K562 (cell line): ENCODE measurements at regions not wholly inside any gene's neighbourhood (a gene's known extent, or its start where the extent isn't known, plus 50 kb on each side); places are given as distances from the start of the nearest gene placed in this dataset.

Source experiments
- ATAC-seq: fragments of 200-7000 bp; cut with Tn5 transposase; 3 replicates; pipeline ENCODE4 v1.9.1; 2020; ENCODE audit warnings: moderate library complexity
- BruUV-seq: library from RNA; stranded (reverse); fragments of 400-500 nt; replicated peaks from 2 replicates; lab custom pipeline; 2021; lab: Mats Ljungman, UMichigan
- CTCF ChIA-PET: fragments of 300-600 bp; formaldehyde crosslinking; extraction: SDS; loops from one replicate; lab custom pipeline; 2021; ENCODE audit warnings: low intra/inter-chr PET ratio; lab: Yijun Ruan, JAX
- POLR2A ChIA-PET: fragments of 300-600, 350-650 bp; sonication (Branson Sonifier 250); formaldehyde crosslinking; extraction: SDS; loops from one replicate; lab custom pipeline; 2021; ENCODE audit warnings: antibody characterized with exemption, inconsistent platforms; lab: Yijun Ruan, JAX
- DNase-seq, 4 experiments: peaks; one replicate each; pipeline versions ENCODE4 v3.0.0 to v3.0.0-alpha.2; 2011 to 2018; ENCODE audit warnings: low spot score in 3 of 4, mixed read lengths in 3 of 4; ENCODE audit errors: extremely low read depth in 1 of 4
- FAIRE-seq: peaks from 2 replicates; lab custom pipeline; 2011; peaks lifted over from hg19 to GRCh38; lab: Jason Lieb, UNC
- H2AFZ ChIP-seq: 2 replicates; pipeline ENCODE4 v1.6.0; 2011; ENCODE audit warnings: low read depth, low read length, control low read depth, inconsistent platforms
- H3K27ac ChIP-seq: fragments of 200-600 bp; 3 replicates; pipeline ENCODE4 v1.8.0; 2011; ENCODE audit warnings: low read depth, mild to moderate bottlenecking, control low read depth, inconsistent platforms, low read length, moderate library complexity, mixed read lengths; ENCODE audit errors: extremely low read depth
- H3K27me3 ChIP-seq, 2 experiments: fragments of 300-600 bp in 1 of 2; 2 replicates in 1 of 2; 3 replicates in 1 of 2; pipeline versions ENCODE4 v1.6.0 to v1.8.0; 2011; ENCODE audit warnings: inconsistent platforms in 2 of 2, low read length in 2 of 2, mild to moderate bottlenecking in 1 of 2, mixed read lengths in 1 of 2, moderate library complexity in 1 of 2; ENCODE audit not compliant: control insufficient read depth in 2 of 2, insufficient read depth in 2 of 2
- H3K36me3 ChIP-seq: fragments of 300-600 bp; 3 replicates; pipeline ENCODE4 v1.8.0; 2011; ENCODE audit warnings: mild to moderate bottlenecking, low read length, inconsistent platforms; ENCODE audit not compliant: control insufficient read depth, insufficient read depth
- H3K4me1 ChIP-seq, 2 experiments: fragments of 200-600 bp in 1 of 2; replicated peaks in 1 of 2; 2 replicates in 1 of 2; 3 replicates in 1 of 2; pipeline versions ENCODE4 v1.5.1 to v1.8.0; 2011; ENCODE audit warnings: inconsistent platforms in 2 of 2, low read length in 2 of 2, mild to moderate bottlenecking in 1 of 2, mixed read lengths in 1 of 2, moderate library complexity in 1 of 2; ENCODE audit not compliant: control insufficient read depth in 2 of 2, insufficient read depth in 2 of 2
- H3K4me2 ChIP-seq: 2 replicates; pipeline ENCODE4 v1.6.1; 2011; ENCODE audit warnings: low read length, control low read depth, inconsistent platforms, mixed read lengths; ENCODE audit not compliant: insufficient read depth
- H3K4me3 ChIP-seq: fragments of 200-600 bp; sonication (generic), shearing (Covaris generic); 2 replicates; pipeline ENCODE4 v1.5.1; 2016; ENCODE audit warnings: control low read depth, inconsistent platforms
- H3K79me2 ChIP-seq: fragments of 200-600 bp; 3 replicates; pipeline ENCODE4 v1.8.0; 2011; ENCODE audit warnings: low read length, inconsistent platforms; ENCODE audit not compliant: control insufficient read depth, insufficient read depth
- H3K9ac ChIP-seq, 2 experiments: 2 replicates each; pipeline versions ENCODE4 v1.6.0 to v1.6.1; 2011; ENCODE audit warnings: low read depth in 2 of 2, low read length in 2 of 2, control low read depth in 1 of 2, inconsistent platforms in 1 of 2, mild to moderate bottlenecking in 1 of 2, mixed read lengths in 1 of 2; ENCODE audit not compliant: insufficient read depth in 1 of 2
- H3K9me1 ChIP-seq: one replicate; pipeline ENCODE4 v1.6.0; 2011; ENCODE audit warnings: inconsistent platforms, mild to moderate bottlenecking, low read length, moderate library complexity; ENCODE audit not compliant: control insufficient read depth, insufficient read depth
- H3K9me3 ChIP-seq: replicated peaks from 2 replicates; pipeline ENCODE4 v1.5.1; 2011; ENCODE audit warnings: low read depth, low read length, inconsistent platforms; ENCODE audit not compliant: control insufficient read depth, insufficient read depth
- H4K20me1 ChIP-seq: replicated peaks from 2 replicates; pipeline ENCODE4 v1.6.1; 2011; ENCODE audit warnings: low read length, inconsistent platforms, mixed read lengths; ENCODE audit not compliant: control insufficient read depth, insufficient read depth
- CEBPG ChIP-seq, 3 experiments: fragments of 200-800 bp in 1 of 3; sonication (Bioruptor generic) in 1 of 3; sonication (generic) in 1 of 3; formaldehyde crosslinking in 1 of 3; IDR thresholded peaks in 2 of 3; conservative IDR thresholded peaks in 1 of 3; 2 replicates each; pipeline versions ENCODE4 v1.6.1 to v1.8.0; 2016 to 2022; ENCODE audit warnings: missing compliant biosample characterization in 2 of 3, missing genetic modification characterization in 2 of 3, mild to moderate bottlenecking in 1 of 3, missing genetic modification reagents in 1 of 3
- ZNF140 ChIP-seq: fragments of 250-450 bp; sonication (Bioruptor Pico); IDR thresholded peaks from 2 replicates; pipeline ENCODE4 v1.8.0; 2021; ENCODE audit warnings: moderate library complexity, mild to moderate bottlenecking, inconsistent platforms
- WGBS: fragments of 100-300 bp; shearing (Covaris generic); methylation state at CpG from one replicate; pipeline ENCODE4 v1.1.6; 2016; ENCODE audit warnings: low coverage, mixed read lengths; ENCODE audit not compliant: insufficient coverage; ENCODE audit errors: missing lambda C conversion rate; 5-methylcytosine and 5-hydroxymethylcytosine counted together
- in situ Hi-C: fragments of 300-500 bp; cut with MboI; formaldehyde crosslinking; loops from 4 replicates; pipeline ENCODE4 v1.15.0; 2018; ENCODE audit warnings: inconsistent platforms, mixed read lengths
- intact Hi-C: fragments of 100-400 bp; cut with micrococcal nuclease; formaldehyde crosslinking; loops from 2 replicates; pipeline ENCODE4 v1.14.2; 2022
- TF ChIP-seq, protein P1 (sequence below), 2 experiments: fragments of 450-650 bp; formaldehyde crosslinking in 1 of 2; IDR thresholded peaks; 2 replicates each; pipeline versions ENCODE4 v1.4.0 to v1.6.1; 2014 to 2020; ENCODE audit warnings: mild to moderate bottlenecking in 2 of 2, borderline replicate concordance in 1 of 2, low read depth in 1 of 2

DNA sequence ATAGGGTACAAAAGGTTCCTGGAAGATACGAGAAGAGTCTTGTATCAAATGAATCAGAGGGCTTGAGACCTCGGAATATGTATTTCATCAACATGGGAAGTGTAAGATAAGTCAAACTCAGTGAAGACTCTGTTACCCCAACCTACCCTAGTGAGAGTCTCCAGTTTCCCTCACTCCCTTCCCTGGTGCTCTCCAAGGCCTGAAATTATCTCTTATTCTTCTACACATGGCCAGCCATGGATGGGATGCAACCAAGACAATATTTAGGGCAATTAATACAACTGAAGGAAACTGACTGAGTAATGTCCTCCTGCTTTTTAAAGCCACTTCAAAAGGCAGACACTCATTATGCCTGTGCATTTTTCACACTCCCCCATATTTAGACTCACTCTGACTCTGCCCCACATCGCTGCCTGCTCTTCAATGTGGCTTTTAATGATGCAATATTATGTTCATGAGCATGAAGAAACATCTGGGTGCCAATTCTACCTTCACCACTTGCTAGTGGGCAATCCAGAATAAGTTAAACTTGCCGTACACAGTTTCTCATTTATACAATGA lies 137.1 kb upstream of the THBS1 start:
- 4% methylated on average over 4 of the region's 4 CpGs for WGBS

More for the DNA sequence above, 137.1 kb upstream of the THBS1 start:
- no peaks in the 10 kb centered on the region for H4K20me1 ChIP-seq
- no TSS peak for BruUV-seq
- H2AFZ ChIP-seq = no peak overlapping the region
- no peaks in the 10 kb centered on the region for H3K79me2 ChIP-seq
- FAIRE-seq (no peak), ATAC-seq (no peak), DNase-seq (no peak)
- H3K27ac ChIP-seq = no peak overlapping the region
- ChIA-PET POLR2A (no interaction called here), CTCF (no interaction called here)
- peaks cover 0 to 10% of the 10 kb centered on the region in 2 experiments; a peak in 3 of 5 replicates for H3K27me3 ChIP-seq
- TF ChIP-seq ZNF140 (CRISPR knock-in tag) (no peak), CEBPG (CRISPR knock-in tag; IDR thresholded peaks at IDR 0.05) (no peak), CEBPG (tag; conservative IDR thresholded peaks at IDR 0.05 in 1 of 2, IDR thresholded peaks at IDR 0.05 in 1 of 2) (peak; percentile 33 to 34; a peak in 1 of 4 replicates)
- TF ChIP-seq, protein P1, sequence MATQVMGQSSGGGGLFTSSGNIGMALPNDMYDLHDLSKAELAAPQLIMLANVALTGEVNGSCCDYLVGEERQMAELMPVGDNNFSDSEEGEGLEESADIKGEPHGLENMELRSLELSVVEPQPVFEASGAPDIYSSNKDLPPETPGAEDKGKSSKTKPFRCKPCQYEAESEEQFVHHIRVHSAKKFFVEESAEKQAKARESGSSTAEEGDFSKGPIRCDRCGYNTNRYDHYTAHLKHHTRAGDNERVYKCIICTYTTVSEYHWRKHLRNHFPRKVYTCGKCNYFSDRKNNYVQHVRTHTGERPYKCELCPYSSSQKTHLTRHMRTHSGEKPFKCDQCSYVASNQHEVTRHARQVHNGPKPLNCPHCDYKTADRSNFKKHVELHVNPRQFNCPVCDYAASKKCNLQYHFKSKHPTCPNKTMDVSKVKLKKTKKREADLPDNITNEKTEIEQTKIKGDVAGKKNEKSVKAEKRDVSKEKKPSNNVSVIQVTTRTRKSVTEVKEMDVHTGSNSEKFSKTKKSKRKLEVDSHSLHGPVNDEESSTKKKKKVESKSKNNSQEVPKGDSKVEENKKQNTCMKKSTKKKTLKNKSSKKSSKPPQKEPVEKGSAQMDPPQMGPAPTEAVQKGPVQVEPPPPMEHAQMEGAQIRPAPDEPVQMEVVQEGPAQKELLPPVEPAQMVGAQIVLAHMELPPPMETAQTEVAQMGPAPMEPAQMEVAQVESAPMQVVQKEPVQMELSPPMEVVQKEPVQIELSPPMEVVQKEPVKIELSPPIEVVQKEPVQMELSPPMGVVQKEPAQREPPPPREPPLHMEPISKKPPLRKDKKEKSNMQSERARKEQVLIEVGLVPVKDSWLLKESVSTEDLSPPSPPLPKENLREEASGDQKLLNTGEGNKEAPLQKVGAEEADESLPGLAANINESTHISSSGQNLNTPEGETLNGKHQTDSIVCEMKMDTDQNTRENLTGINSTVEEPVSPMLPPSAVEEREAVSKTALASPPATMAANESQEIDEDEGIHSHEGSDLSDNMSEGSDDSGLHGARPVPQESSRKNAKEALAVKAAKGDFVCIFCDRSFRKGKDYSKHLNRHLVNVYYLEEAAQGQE (IDR thresholded peaks at IDR 0.05; ENCODE audit: borderline replicate concordance) = peak; percentile 31
- TF ChIP-seq, protein P1 (CRISPR knock-in tag; IDR thresholded peaks at IDR 0.05; ENCODE audit: low read depth) = no peak
- in situ Hi-C loops = no loop called here
- H3K4me3 ChIP-seq = no peak overlapping the region
- no peaks in the 10 kb centered on the region for H3K36me3 ChIP-seq
- no peak overlapping the region for H3K4me2 ChIP-seq
- intact Hi-C loops = no loop called here
- H3K9me3 ChIP-seq = no peaks in the 10 kb centered on the region
- H3K4me1 ChIP-seq = no peaks in the 10 kb centered on the region
- no peak overlapping the region for H3K9ac ChIP-seq
- no peaks in the 10 kb centered on the region for H3K9me1 ChIP-seq
